Fibroblast of lung (primary cell): ENCODE measurements at regions not wholly inside any gene's neighbourhood (a gene's known extent, or its start where the extent isn't known, plus 50 kb on each side); places are given as distances from the start of the nearest gene placed in this dataset.

Experiments
- DNase-seq, 2 donors: peaks; one replicate each; pipeline versions ENCODE4 v3.0.0 to v3.0.0-alpha.2; 2010; ENCODE audit warnings: low read depth in 2 of 2
- H2AFZ ChIP-seq: 2 replicates; pipeline ENCODE4 v1.5.1; 2012; ENCODE audit warnings: low read length, control low read depth, inconsistent platforms
- H3K27ac ChIP-seq: 2 replicates; pipeline ENCODE4 v1.5.1; 2011; ENCODE audit warnings: low read length, control low read depth; ENCODE audit not compliant: insufficient read depth
- H3K27me3 ChIP-seq: 2 replicates; pipeline ENCODE4 v1.5.1; 2011; ENCODE audit warnings: mild to moderate bottlenecking, low read length; ENCODE audit not compliant: control insufficient read depth, insufficient read depth
- H3K36me3 ChIP-seq: 2 replicates; pipeline ENCODE4 v1.5.1; 2011; ENCODE audit warnings: low read length; ENCODE audit not compliant: control insufficient read depth, insufficient read depth
- H3K4me1 ChIP-seq: 2 replicates; pipeline ENCODE4 v1.5.1; 2011; ENCODE audit warnings: low read length; ENCODE audit not compliant: control insufficient read depth, insufficient read depth; ENCODE audit errors: extremely low read depth
- H3K4me2 ChIP-seq: 2 replicates; pipeline ENCODE4 v1.5.1; 2011; ENCODE audit warnings: low read length, control low read depth; ENCODE audit not compliant: insufficient read depth; ENCODE audit errors: extremely low read depth
- H3K4me3 ChIP-seq, 4 experiments: fragments of 200-600 bp in 1 of 4; sonication (generic) in 1 of 4; replicated peaks in 1 of 4; 2 replicates each; pipeline ENCODE4 v1.5.1; 2011 to 2016; ENCODE audit warnings: low read length in 4 of 4, low read depth in 3 of 4, mild to moderate bottlenecking in 3 of 4, control low read depth in 2 of 4, inconsistent platforms in 1 of 4, mixed read lengths in 1 of 4; ENCODE audit not compliant: insufficient read depth in 1 of 4; ENCODE audit errors: control extremely low read depth in 1 of 4
- H3K79me2 ChIP-seq: 2 replicates; pipeline ENCODE4 v1.5.1; 2012; ENCODE audit warnings: mild to moderate bottlenecking, low read length, inconsistent platforms; ENCODE audit not compliant: control insufficient read depth, insufficient read depth
- H3K9ac ChIP-seq: 2 replicates; pipeline ENCODE4 v1.5.1; 2011; ENCODE audit warnings: mild to moderate bottlenecking, low read length, control low read depth; ENCODE audit not compliant: insufficient read depth
- H3K9me3 ChIP-seq: 2 replicates; pipeline ENCODE4 v1.5.1; 2012; ENCODE audit warnings: low read depth, low read length; ENCODE audit not compliant: control insufficient read depth, insufficient read depth
- H4K20me1 ChIP-seq: 2 replicates; pipeline ENCODE4 v1.5.1; 2011; ENCODE audit warnings: low read length; ENCODE audit not compliant: control insufficient read depth, insufficient read depth; ENCODE audit errors: extremely low read depth
- EZH2 ChIP-seq: IDR thresholded peaks from 2 replicates; pipeline ENCODE4 v1.5.1; 2012; ENCODE audit warnings: low read length, control low read depth, mild to moderate bottlenecking; ENCODE audit errors: missing control alignments
- TF ChIP-seq, protein P1 (sequence below), 2 donors: IDR thresholded peaks in 1 of 2; conservative IDR thresholded peaks in 1 of 2; 1 replicate in 1 of 2; 2 replicates in 1 of 2; pipeline ENCODE4 v1.5.1; 2011 to 2012; ENCODE audit warnings: low read length in 2 of 2, control low read depth in 1 of 2, inconsistent platforms in 1 of 2, low read depth in 1 of 2, mild to moderate bottlenecking in 1 of 2

DNA sequence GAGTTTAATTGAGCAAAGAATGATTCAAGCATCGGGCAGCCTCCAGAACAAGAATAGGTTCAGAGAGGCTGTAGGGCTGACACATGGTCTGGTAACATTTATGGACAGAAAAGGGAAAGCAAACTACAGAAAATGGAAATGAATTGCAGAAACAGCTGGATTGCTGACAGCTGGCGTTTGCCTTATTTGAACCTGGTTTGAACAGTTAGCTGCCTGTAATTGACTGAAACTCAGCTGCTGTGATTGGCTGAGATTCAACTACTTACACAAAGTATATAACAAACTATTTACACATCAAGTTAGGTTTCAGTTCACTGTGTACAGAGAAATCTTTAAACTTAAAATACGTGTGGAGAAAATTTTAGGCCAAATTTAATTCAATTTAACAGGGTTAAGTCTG is 441.7 kb downstream of the PRELID2 start:
- no peaks in the 10 kb centered on the region for H3K79me2 ChIP-seq
- H3K4me3 ChIP-seq: no peak overlapping the region
- no peaks in the 10 kb centered on the region for H3K9me3 ChIP-seq
- no peak overlapping the region for H2AFZ ChIP-seq
- H3K27me3 ChIP-seq: no peaks in the 10 kb centered on the region
- H3K9ac ChIP-seq: no peak overlapping the region
- no peak overlapping the region for H3K4me2 ChIP-seq
- H3K27ac ChIP-seq: no peak overlapping the region
- no peaks in the 10 kb centered on the region for H3K4me1 ChIP-seq
- H4K20me1 ChIP-seq: no peaks in the 10 kb centered on the region
- DNase-seq: peak in 1 of 2 donors; percentile 61
- TF ChIP-seq EZH2: no peak
- TF ChIP-seq, protein P1, sequence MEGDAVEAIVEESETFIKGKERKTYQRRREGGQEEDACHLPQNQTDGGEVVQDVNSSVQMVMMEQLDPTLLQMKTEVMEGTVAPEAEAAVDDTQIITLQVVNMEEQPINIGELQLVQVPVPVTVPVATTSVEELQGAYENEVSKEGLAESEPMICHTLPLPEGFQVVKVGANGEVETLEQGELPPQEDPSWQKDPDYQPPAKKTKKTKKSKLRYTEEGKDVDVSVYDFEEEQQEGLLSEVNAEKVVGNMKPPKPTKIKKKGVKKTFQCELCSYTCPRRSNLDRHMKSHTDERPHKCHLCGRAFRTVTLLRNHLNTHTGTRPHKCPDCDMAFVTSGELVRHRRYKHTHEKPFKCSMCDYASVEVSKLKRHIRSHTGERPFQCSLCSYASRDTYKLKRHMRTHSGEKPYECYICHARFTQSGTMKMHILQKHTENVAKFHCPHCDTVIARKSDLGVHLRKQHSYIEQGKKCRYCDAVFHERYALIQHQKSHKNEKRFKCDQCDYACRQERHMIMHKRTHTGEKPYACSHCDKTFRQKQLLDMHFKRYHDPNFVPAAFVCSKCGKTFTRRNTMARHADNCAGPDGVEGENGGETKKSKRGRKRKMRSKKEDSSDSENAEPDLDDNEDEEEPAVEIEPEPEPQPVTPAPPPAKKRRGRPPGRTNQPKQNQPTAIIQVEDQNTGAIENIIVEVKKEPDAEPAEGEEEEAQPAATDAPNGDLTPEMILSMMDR (conservative IDR thresholded peaks at IDR 0.05 in 1 of 2, IDR thresholded peaks at IDR 0.05 in 1 of 2; ENCODE audit: low read depth in 1 of 2, low read length in 2 of 2): no peak
- H3K36me3 ChIP-seq: no peaks in the 10 kb centered on the region

DNA sequence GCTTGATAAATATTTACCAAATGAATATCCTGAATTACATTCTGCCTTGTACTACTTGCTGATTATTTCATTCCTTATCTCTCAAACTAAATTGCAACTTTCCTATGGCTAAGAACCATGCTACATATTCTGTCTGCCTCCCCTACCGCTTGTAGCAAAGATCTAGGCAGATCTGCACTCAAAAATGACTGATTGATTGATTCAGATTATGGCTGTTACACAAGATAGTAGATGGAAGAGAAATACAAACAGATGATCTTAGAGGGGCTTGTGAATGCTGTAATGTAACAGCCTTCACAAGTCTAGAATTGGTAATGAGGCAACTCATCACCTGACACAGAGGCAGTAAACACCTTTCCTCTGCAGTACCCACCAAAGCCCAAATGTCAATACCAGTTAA is 446.1 kb downstream of the PRELID2 start:
- Histone ChIP-seq H3K4me3 (no peak overlapping the region), H3K4me1 (no peaks in the 10 kb centered on the region)
- DNase-seq: no peak

DNA sequence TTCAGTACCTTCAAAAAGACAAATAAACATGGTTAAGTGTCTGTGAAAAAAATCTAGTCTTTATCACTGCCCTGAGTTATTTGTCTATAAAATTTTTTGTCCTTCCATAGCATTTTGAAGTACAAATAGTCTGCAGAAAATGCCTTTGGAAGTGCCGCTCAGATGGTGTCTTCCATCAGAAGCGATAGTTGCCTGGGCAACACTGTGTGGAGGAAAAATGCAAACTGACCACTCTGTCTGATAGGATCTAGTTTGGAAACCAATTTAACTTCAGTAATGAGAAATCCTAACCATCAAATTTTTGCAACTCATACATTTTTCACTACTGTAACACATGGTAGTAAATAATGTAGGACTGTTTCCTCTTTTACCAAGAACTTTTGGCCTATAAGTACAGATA is 449.9 kb downstream of the PRELID2 start:
- H3K4me2 ChIP-seq: no peak overlapping the region
- no peak for DNase-seq

More for the DNA sequence above, 446.1 kb downstream of the PRELID2 start:
- no peaks in the 10 kb centered on the region for H3K36me3 ChIP-seq
- TF ChIP-seq, protein P1 (conservative IDR thresholded peaks at IDR 0.05 in 1 of 2, IDR thresholded peaks at IDR 0.05 in 1 of 2; ENCODE audit: low read depth in 1 of 2, low read length in 2 of 2): no peak
- TF ChIP-seq EZH2: no peak
- H3K9ac ChIP-seq: no peak overlapping the region
- H4K20me1 ChIP-seq: no peaks in the 10 kb centered on the region
- H2AFZ ChIP-seq: no peak overlapping the region
- no peak overlapping the region for H3K4me2 ChIP-seq
- no peaks in the 10 kb centered on the region for H3K79me2 ChIP-seq
- H3K27ac ChIP-seq: no peak overlapping the region
- H3K9me3 ChIP-seq: no peaks in the 10 kb centered on the region
- no peaks in the 10 kb centered on the region for H3K27me3 ChIP-seq

More for the DNA sequence above, 449.9 kb downstream of the PRELID2 start:
- no peak overlapping the region for H2AFZ ChIP-seq
- no peaks in the 10 kb centered on the region for H3K4me1 ChIP-seq
- H3K9me3 ChIP-seq: no peaks in the 10 kb centered on the region
- no peaks in the 10 kb centered on the region for H4K20me1 ChIP-seq
- H3K79me2 ChIP-seq: no peaks in the 10 kb centered on the region
- no peaks in the 10 kb centered on the region for H3K36me3 ChIP-seq
- no peak overlapping the region for H3K27ac ChIP-seq
- H3K9ac ChIP-seq: no peak overlapping the region
- TF ChIP-seq EZH2: no peak
- TF ChIP-seq, protein P1 (conservative IDR thresholded peaks at IDR 0.05 in 1 of 2, IDR thresholded peaks at IDR 0.05 in 1 of 2; ENCODE audit: low read depth in 1 of 2, low read length in 2 of 2): no peak
- no peaks in the 10 kb centered on the region for H3K27me3 ChIP-seq
- no peak overlapping the region for H3K4me3 ChIP-seq
